Astrocyte of the spinal cord (primary cell): ENCODE measurements at regions not wholly inside any gene's neighbourhood (a gene's known extent, or its start where the extent isn't known, plus 50 kb on each side); places are given as distances from the start of the nearest gene placed in this dataset.

Experiments used
- DNase-seq: peaks from one replicate; pipeline ENCODE4 v3.0.0; 2011; ENCODE audit warnings: low read depth, low spot score
- H3K4me3 ChIP-seq: 2 replicates; pipeline ENCODE4 v1.5.1; 2011; ENCODE audit warnings: low read depth, mild to moderate bottlenecking, low read length, moderate library complexity
- CTCF ChIP-seq: IDR thresholded peaks from 2 replicates; pipeline ENCODE4 v1.5.1; 2012; ENCODE audit warnings: low read depth, mild to moderate bottlenecking, low read length, inconsistent platforms
- in situ Hi-C: cut with HindIII; loops from 2 replicates; pipeline ENCODE4 v1.10.0; 2017; ENCODE audit warnings: low sequenced_read_pairs

- no peak for TF ChIP-seq CTCF
- in situ Hi-C loops, result no loop called here
- DNase-seq, result no peak
- H3K4me3 ChIP-seq, result no peak overlapping the region
Measured at GRCh38 chr12:68478516-68479260, 132.0 kb upstream of the RAP1B start.

- in situ Hi-C loops, result no loop called here
- TF ChIP-seq CTCF, result no peak
- peak; percentile 40 for DNase-seq
- no peak overlapping the region for H3K4me3 ChIP-seq
Measured at GRCh38 chr12:68479261-68479895, 131.3 kb upstream of the RAP1B start.

DNA sequence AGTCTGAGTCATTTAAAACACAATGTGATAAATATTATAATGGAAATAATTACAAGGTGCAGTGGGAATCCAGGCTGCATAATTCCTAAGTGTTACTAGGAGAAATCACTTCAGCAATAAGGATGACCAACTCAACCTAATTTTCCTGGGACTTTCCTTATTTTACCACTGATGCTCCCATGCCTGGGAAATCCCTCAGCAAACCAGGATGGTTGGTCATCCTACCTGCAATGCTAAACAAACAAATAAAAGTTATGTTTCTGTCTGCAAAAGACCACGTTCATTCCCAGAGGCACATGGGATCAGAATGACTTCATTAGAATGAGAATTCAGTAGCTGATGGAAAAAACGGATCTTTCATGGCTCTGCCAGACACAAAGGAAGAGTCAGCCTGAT is 130.8 kb upstream of the RAP1B start:
- in situ Hi-C loops, result no loop called here
- TF ChIP-seq CTCF, result no peak
- DNase-seq, result peak; percentile 22

DNA sequence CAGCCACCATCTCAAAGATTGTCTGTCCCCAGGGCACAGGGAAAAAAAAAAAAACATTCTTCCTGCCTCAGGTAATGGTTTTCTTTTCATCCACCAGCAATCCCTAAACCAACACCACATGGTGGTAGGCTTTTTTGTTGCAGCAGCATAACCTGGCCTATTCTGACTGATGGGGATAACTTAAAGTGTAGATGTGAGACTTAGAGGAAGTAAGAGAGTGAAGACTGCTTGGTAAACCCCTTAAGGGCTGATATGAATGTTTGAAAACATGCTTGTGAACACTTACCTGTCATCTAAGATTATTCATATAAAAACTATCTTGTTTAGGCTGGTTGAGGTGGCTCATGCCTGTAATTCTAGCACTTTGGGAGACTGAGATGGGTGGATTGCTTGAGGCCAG is 130.2 kb upstream of the RAP1B start:
- no peak for TF ChIP-seq CTCF
- no peak overlapping the region for H3K4me3 ChIP-seq
- no peak for DNase-seq
- in situ Hi-C loops, result no loop called here

More for the DNA sequence above, 130.8 kb upstream of the RAP1B start:
- H3K4me3 ChIP-seq, result no peak overlapping the region

DNA sequence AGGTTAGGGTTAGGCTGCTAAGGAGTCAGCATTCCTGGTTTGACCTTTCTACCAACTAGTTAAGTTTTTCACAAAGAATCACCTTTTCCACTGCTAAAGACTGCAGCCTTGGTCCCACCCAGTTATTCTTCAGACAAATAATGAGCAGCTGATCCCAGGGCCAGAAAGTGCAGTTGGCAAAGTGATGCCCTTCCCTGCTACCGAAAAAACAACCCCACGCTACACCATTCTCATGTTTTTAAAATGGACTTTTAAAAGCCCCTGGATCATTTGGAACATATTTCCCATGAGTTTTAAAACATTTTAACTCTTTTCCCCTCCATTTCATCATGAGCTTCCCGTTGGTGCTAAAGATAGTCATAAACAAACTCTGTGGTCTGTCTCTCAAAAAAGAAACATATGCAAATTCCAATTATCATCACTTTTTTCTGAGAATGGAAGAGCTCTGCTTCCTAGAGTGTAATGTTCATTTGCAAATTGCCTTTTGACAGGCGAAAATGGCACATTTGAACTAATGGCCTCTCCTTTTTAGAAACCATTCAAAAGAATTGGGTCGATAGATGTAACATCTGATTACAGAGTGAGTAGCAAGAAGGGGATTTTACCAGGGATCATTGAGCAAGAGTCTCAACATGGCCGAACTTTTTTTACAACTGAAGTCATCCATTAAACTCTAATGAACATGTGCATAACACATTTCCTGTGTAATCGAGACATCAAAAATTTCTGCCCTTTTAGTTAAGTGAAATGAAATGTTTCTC is 129.3 kb upstream of the RAP1B start:
- in situ Hi-C loops, result no loop called here
- DNase-seq, result no peak
- no peak overlapping the region for H3K4me3 ChIP-seq
- no peak for TF ChIP-seq CTCF

GRCh38 chr12:68482014-68482413 is 128.7 kb upstream of the RAP1B start:
- in situ Hi-C loops, result no loop called here
- DNase-seq, result no peak
- H3K4me3 ChIP-seq, result no peak overlapping the region
- TF ChIP-seq CTCF, result no peak
